NCI-H2171 treated with DMSO at 0.1 percent for 48 hours (cell line): ENCODE measurements at regions not wholly inside any gene's neighbourhood (a gene's known extent, or its start where the extent isn't known, plus 50 kb on each side); places are given as distances from the start of the nearest gene placed in this dataset.
"Not testable (repeated sequence)": the region's sequence is repeated elsewhere in the genome, so short reads cannot be mapped to it uniquely, and the experiment has no call there.

Source experiments
- DNase-seq: peaks from one replicate; lab custom pipeline; 2025; lab: John Stamatoyannopoulos, UW

GRCh38 chr2:16726147-16726546 is 60.5 kb upstream of the CYRIA start:
- no peak for DNase-seq

GRCh38 chr2:16725549-16725948 is 59.9 kb upstream of the CYRIA start:
- no peak for DNase-seq

GRCh38 chr2:16722677-16723076 is 57.0 kb upstream of the CYRIA start:
- DNase-seq = no peak

GRCh38 chr2:16722126-16722525 is 56.5 kb upstream of the CYRIA start:
- no peak for DNase-seq

- DNase-seq = not testable (repeated sequence)
These were observed 55.9 kb upstream of the CYRIA start for GRCh38 chr2:16721529-16721928.

GRCh38 chr2:16720737-16721136 is 55.1 kb upstream of the CYRIA start:
- DNase-seq = not testable (repeated sequence)

GRCh38 chr2:16719485-16719808 is 53.8 kb upstream of the CYRIA start:
- no peak for DNase-seq

- DNase-seq = no peak
These were observed 53.2 kb upstream of the CYRIA start for GRCh38 chr2:16718576-16719484.

GRCh38 chr2:16717477-16717876 is 51.8 kb upstream of the CYRIA start:
- no peak for DNase-seq

GRCh38 chr2:16716944-16717343 is 51.3 kb upstream of the CYRIA start:
- no peak for DNase-seq

- DNase-seq = no peak
These were observed 50.4 kb upstream of the CYRIA start for GRCh38 chr2:16716024-16716423.
